A673 (cell line): ENCODE measurements at regions not wholly inside any gene's neighbourhood (a gene's known extent, or its start where the extent isn't known, plus 50 kb on each side); places are given as distances from the start of the nearest gene placed in this dataset.
"Not testable (repeated sequence)": the region's sequence is repeated elsewhere in the genome, so short reads cannot be mapped to it uniquely, and the experiment has no call there.

Experiments used
- BruUV-seq: library from RNA; stranded (reverse); fragments of 400-500 nt; replicated peaks from 2 replicates; lab custom pipeline; 2021; lab: Mats Ljungman, UMichigan
- CTCF ChIA-PET: fragments of 300-600 bp; sonication (Branson Sonifier 250); formaldehyde crosslinking; loops from one replicate; lab custom pipeline; 2022; ENCODE audit warnings: antibody characterized with exemption; lab: Charles Lee
- POLR2A ChIA-PET: fragments of 300-600 bp; sonication (Branson Sonifier 250); formaldehyde crosslinking; loops from one replicate; lab custom pipeline; 2022; ENCODE audit warnings: antibody characterized with exemption; ENCODE audit not compliant: low non-redundant PET; lab: Charles Lee
- DNase-seq: peaks from one replicate; pipeline ENCODE4 v3.0.0-alpha.2; 2015; ENCODE audit warnings: low spot score
- H3K27ac ChIP-seq: fragments of 200-600 bp; sonication (generic); 2 replicates; pipeline ENCODE4 v1.5.1; 2016; ENCODE audit warnings: mixed run types, low read depth, mild to moderate bottlenecking, mixed read lengths, antibody characterized with exemption, low read length; ENCODE audit not compliant: poor library complexity, severe bottlenecking
- H3K27me3 ChIP-seq: fragments of 200-600 bp; sonication (generic); replicated peaks from 2 replicates; pipeline ENCODE4 v1.6.1; 2017; ENCODE audit warnings: mixed run types, low read depth, mild to moderate bottlenecking, mixed read lengths, antibody characterized with exemption, low read length; ENCODE audit not compliant: insufficient read depth, poor library complexity
- H3K36me3 ChIP-seq: fragments of 200-600 bp; sonication (generic); 2 replicates; pipeline ENCODE4 v1.6.1; 2016; ENCODE audit warnings: mixed run types, mild to moderate bottlenecking, mixed read lengths, antibody characterized with exemption, low read length; ENCODE audit not compliant: insufficient read depth, poor library complexity, severe bottlenecking
- H3K4me1 ChIP-seq: fragments of 200-600 bp; sonication (generic); 2 replicates; pipeline ENCODE4 v1.6.1; 2017; ENCODE audit warnings: mixed run types, mild to moderate bottlenecking, mixed read lengths, antibody characterized with exemption, low read length; ENCODE audit not compliant: insufficient read depth, poor library complexity, severe bottlenecking
- H3K4me3 ChIP-seq: fragments of 200-600 bp; sonication (generic); 2 replicates; pipeline ENCODE4 v1.5.1; 2016; ENCODE audit warnings: low read depth, mixed run types, mild to moderate bottlenecking, mixed read lengths, low read length; ENCODE audit not compliant: poor library complexity, severe bottlenecking
- H3K9me3 ChIP-seq: fragments of 200-600 bp; sonication (generic); 2 replicates; pipeline ENCODE4 v1.6.1; 2016; ENCODE audit warnings: mixed run types, low read depth, mild to moderate bottlenecking, mixed read lengths, antibody characterized with exemption, low read length; ENCODE audit not compliant: poor library complexity, severe bottlenecking
- CTCF ChIP-seq: fragments of 300-800, 200-600 bp; sonication (generic); conservative IDR thresholded peaks from 2 replicates; pipeline ENCODE4 v1.5.1; 2017; ENCODE audit warnings: low read depth, mild to moderate bottlenecking, antibody characterized with exemption, low read length, moderate library complexity, mixed read lengths
- EZH2 ChIP-seq: fragments of 200-600 bp; sonication (generic); IDR thresholded peaks from 2 replicates; pipeline ENCODE4 v1.6.1; 2017; ENCODE audit warnings: borderline replicate concordance, low read depth, mild to moderate bottlenecking, mixed read lengths, antibody characterized with exemption, low read length; ENCODE audit not compliant: poor library complexity, severe bottlenecking
- intact Hi-C: fragments of 100-400 bp; cut with micrococcal nuclease; formaldehyde crosslinking; loops from one replicate; pipeline ENCODE4 v1.10.0; 2022; ENCODE audit not compliant: unreplicated experiment

- Histone ChIP-seq H3K27me3 (no peaks in the 10 kb centered on the region), H3K4me3 (no peak overlapping the region), H3K27ac (no peak overlapping the region), H3K9me3 (no peaks in the 10 kb centered on the region), H3K4me1 (no peaks in the 10 kb centered on the region), H3K36me3 (no peaks in the 10 kb centered on the region)
- ChIA-PET POLR2A (interaction anchor here (0.7 kb wide), 1 partner anchor 1120 kb away, joined by 3 read pairs; no protein-coding TSS in a partner anchor), CTCF (no interaction called here)
- no peak for TF ChIP-seq EZH2
- DNase-seq: no peak
- intact Hi-C loops: no loop called here
- no TSS peak for BruUV-seq
Observed at GRCh38 chr14:85344847-85345570, 184.9 kb upstream of the FLRT2 start.

- no peaks in the 10 kb centered on the region for H3K4me1 ChIP-seq
- no peaks in the 10 kb centered on the region for H3K9me3 ChIP-seq
- no peak overlapping the region for H3K4me3 ChIP-seq
- CTCF ChIA-PET: no interaction called here
- POLR2A ChIA-PET: no interaction called here
- no peak overlapping the region for H3K27ac ChIP-seq
- intact Hi-C loops: no loop called here
- no peaks in the 10 kb centered on the region for H3K36me3 ChIP-seq
- no peak for DNase-seq
- no TSS peak for BruUV-seq
- H3K27me3 ChIP-seq: no peaks in the 10 kb centered on the region
- TF ChIP-seq EZH2: no peak
- TF ChIP-seq CTCF: no peak
Observed at GRCh38 chr14:85350667-85351066, 179.3 kb upstream of the FLRT2 start.

GRCh38 chr14:85352588-85352987, 177.4 kb upstream of the FLRT2 start:
- H3K9me3 ChIP-seq, H3K36me3 ChIP-seq, intact Hi-C loops, H3K27ac ChIP-seq, CTCF ChIA-PET, POLR2A ChIA-PET, DNase-seq, BruUV-seq, H3K4me1 ChIP-seq, H3K4me3 ChIP-seq, H3K27me3 ChIP-seq: not testable (repeated sequence)

GRCh38 chr14:85357120-85357519, 172.8 kb upstream of the FLRT2 start:
- intact Hi-C loops: no loop called here
- Histone ChIP-seq H3K36me3 (no peaks in the 10 kb centered on the region), H3K27ac (no peak overlapping the region), H3K4me3 (no peak overlapping the region), H3K27me3 (no peaks in the 10 kb centered on the region), H3K9me3 (no peaks in the 10 kb centered on the region), H3K4me1 (no peaks in the 10 kb centered on the region)
- BruUV-seq: no TSS peak
- no peak for DNase-seq
- ChIA-PET CTCF (no interaction called here), POLR2A (no interaction called here)
- no peak for TF ChIP-seq CTCF
- TF ChIP-seq EZH2: no peak
